GM12873 (cell line): ENCODE measurements at regions not wholly inside any gene's neighbourhood (a gene's known extent, or its start where the extent isn't known, plus 50 kb on each side); places are given as distances from the start of the nearest gene placed in this dataset.

Source experiments
- TF ChIP-seq, protein P1 (sequence below): IDR thresholded peaks from 2 replicates; pipeline ENCODE4 v1.5.1; 2012; ENCODE audit warnings: low read depth, mild to moderate bottlenecking, moderate library complexity, low read length, control low read depth; ENCODE audit not compliant: insufficient read depth; ENCODE audit errors: missing control alignments

DNA sequence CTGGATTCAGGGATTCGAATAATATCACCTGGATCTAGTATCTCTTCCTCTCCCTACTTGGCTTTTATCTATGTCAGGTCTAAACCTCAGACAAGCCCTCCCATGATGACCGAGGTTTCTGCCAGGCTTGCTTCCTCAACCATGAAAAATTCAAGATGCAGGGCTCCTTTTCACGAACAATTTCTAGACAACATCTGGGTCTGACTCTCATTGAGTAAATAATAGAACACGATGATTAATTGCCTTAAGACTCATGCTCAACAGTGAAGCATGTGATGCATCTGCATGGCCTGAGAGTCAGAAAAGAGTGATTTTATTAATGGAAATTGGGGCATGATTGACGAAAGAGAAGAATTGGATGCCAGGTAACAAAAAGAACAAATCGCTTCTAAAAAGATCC is 277.2 kb upstream of the ZNF608 start:
- TF ChIP-seq, protein P1, sequence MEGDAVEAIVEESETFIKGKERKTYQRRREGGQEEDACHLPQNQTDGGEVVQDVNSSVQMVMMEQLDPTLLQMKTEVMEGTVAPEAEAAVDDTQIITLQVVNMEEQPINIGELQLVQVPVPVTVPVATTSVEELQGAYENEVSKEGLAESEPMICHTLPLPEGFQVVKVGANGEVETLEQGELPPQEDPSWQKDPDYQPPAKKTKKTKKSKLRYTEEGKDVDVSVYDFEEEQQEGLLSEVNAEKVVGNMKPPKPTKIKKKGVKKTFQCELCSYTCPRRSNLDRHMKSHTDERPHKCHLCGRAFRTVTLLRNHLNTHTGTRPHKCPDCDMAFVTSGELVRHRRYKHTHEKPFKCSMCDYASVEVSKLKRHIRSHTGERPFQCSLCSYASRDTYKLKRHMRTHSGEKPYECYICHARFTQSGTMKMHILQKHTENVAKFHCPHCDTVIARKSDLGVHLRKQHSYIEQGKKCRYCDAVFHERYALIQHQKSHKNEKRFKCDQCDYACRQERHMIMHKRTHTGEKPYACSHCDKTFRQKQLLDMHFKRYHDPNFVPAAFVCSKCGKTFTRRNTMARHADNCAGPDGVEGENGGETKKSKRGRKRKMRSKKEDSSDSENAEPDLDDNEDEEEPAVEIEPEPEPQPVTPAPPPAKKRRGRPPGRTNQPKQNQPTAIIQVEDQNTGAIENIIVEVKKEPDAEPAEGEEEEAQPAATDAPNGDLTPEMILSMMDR, result no peak

DNA sequence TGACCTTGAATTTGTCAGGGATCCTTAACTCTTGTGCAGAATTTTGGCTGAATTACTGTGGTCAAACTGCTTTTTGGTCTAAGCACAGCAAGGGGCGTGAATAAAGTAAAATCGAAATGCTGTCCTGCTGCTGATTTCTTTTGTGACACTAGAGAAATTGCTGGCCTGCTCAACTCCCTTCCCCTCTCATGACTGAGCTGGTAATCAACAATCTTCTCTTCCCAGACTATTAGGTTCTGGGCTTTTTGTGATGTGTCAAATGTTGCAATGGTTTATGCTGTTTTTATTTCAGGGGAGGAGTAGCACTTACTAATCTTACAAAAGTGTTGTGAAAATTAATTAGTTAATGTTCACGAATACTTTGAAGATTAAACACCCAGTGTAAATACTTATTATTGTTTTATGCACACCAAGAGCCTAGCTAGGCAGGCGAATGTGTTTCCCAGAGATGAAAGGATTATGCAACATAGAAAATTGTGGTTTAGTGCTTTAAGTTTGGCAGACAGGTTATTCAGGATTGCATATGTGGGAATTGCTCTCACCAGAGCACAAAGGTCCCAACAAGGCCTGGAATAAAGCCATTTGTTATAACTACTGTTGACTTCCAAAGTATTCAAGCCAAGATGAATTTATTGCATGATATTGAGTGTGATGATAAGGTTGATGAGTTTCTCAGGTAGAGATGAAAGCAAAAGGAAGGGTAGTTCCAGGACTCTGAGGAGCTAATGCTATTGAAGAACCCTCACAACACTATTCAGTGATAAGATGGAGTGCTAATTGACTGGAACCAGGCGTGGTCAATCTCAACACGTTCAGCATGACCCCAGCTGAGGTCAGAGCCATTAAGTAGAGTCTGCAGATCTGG is 280.7 kb upstream of the ZNF608 start:
- TF ChIP-seq, protein P1, result no peak

DNA sequence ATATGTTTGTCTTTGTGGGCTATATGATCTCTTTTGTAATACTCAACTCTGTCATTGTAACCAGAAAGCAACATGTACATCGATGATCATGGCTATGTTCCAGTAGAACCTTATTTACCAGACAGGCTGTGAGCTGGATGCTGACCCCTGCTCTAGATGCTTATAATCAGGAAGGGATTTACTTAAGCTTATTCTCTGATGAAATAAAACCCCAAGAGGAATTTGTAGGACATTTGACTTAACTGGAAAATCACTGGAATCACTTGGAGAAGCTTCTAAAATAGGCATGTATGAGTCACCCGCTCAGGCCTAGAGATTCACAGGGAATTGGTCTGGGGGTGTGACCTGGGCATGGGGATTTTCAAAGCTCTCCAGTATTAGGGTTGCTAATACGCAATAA is 285.8 kb upstream of the ZNF608 start:
- TF ChIP-seq, protein P1, result no peak

DNA sequence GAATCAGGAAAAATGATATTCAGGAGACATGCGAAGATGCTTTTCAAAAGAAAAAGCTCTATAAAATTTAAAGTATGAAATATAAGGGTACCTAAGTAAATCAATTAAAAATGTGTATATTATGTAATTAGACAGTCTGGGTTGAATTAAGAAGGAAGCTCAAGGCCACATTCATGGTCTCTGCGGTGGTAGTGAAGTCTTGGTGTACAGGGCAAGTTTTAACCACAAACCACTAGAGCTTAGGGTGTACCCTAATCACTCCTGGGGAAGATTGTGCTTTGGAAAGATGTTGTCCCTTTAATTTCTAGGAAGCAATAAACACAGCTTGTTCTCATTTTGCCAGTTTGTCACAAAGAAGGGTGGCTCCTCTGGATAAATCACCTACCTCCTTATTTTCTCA is 287.2 kb upstream of the ZNF608 start:
- TF ChIP-seq, protein P1, result no peak

DNA sequence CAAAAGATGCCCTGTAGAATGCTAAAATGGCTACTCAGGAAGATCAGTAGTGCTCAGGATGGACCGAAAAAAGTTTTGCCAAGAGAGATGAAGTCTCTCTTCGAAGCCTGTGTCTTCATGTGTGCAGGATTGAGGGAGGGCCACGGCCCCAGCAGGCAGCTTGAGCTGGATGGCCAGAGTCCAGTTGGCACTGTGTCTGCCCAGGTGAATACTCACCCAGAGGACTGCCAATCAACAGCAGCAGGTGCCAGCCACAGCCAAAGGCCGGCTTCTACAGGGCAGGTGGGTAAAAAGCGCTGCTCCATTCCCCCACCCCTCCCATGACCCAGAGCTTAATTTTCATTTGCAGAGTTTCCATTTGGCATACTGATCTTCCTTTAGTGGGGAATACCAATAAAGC is 287.9 kb upstream of the ZNF608 start:
- TF ChIP-seq, protein P1, result no peak

DNA sequence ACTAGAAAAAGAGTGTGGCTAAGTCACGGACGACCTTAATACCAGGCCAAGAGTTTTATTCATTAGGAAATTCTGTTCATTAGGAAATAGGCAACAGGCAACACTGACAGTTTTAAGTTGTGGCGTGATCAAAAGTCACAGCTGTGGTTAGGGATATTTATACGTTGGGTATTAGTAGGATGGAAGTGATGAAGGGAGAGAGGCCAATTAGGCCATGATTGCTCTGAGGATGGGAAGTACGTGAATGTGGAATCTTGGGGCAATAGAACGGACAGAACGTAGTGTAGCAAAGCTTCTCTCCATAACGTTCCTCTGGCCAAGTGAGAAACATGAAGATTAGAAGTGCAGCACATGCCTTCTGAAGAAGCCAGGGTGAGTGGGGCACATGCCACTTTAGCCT is 290.1 kb upstream of the ZNF608 start:
- TF ChIP-seq, protein P1, result no peak

DNA sequence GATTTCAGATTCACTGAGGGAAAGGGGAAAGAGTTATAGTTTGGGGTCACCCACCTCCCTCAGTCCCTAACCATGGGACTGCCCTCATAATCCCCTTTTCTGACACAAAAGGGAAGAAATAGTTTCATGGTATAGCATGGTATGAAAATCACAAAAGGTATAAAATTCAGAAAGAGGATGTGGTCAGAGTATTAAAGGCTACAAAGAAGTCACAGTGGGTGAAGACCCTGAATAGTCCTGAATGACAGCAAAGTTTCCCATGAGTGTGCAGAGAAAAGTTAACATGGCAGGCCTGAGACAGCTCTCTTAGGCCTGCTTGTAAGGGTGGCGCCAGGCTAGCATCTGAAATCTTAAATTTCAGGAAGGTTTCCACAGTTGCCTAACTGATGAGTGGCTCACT is 290.6 kb upstream of the ZNF608 start:
- TF ChIP-seq, protein P1, result no peak

DNA sequence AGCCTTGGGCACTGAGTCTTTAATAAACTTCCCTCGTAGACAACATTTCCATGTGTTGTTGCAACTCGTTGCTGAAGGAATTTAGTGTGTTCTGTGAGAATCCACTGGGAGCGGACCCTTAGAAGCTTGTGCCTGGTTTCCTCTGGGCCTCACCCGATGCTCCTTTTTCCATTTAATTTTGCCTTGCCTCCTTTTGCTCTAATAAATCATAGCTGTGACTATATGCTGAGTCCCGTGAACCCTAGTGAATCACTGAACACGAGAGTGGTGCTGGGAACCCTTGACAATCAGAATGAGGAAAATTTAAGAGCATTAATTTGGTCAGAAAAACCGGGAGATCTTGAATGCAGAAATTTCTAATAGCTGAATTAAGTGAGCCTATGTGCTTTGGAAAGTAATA is 291.1 kb upstream of the ZNF608 start:
- TF ChIP-seq, protein P1, result no peak
